ENCODE measurements at regions not wholly inside any gene's neighbourhood (a gene's known extent, or its start where the extent isn't known, plus 50 kb on each side); places are given as distances from the start of the nearest gene placed in this dataset.

DNA sequence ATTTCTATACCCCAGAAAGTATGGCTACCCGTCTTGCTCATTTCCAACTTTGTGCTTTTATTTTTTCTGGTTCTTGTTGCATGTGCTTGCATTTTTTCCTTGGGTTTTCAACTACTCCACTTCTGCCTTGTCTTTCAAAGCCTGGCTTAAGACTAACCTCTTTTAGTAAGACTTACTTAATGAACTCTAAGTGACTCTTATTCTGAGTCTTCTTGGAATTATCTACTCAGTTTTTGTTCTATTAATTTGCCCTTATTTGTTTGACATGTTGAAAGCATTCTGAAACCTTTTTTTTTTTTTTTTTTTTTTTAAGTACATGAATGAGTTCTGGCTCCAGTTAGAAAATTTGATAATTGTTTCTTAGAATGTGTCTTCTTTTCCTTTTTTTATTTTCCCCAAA is 74.8 kb downstream of the SLIT2 start:
- DNase-seq, result no peak
- Mint-ChIP-seq H3K9me3 (ENCODE audit: unreplicated experiment) (no peaks in the 10 kb centered on the region), H3K36me3 (ENCODE audit: unreplicated experiment) (no peaks in the 10 kb centered on the region), H3K27me3 (ENCODE audit: unreplicated experiment) (no peaks in the 10 kb centered on the region), H3K4me3 (ENCODE audit: unreplicated experiment) (no peak overlapping the region), H3K27ac (ENCODE audit: unreplicated experiment) (no peak overlapping the region), H3K4me1 (ENCODE audit: low read depth, unreplicated experiment) (peaks cover 8% of the 10 kb centered on the region)
- TF ChIP-seq CTCF (IDR thresholded peaks at IDR 0.05; ENCODE audit: partially characterized antibody, unreplicated experiment), result no peak

GRCh38 chr4:20326977-20327376 is 75.3 kb downstream of the SLIT2 start:
- no peak overlapping the region for H3K27ac Mint-ChIP-seq (ENCODE audit: unreplicated experiment)
- H3K36me3 Mint-ChIP-seq (ENCODE audit: unreplicated experiment), result no peaks in the 10 kb centered on the region
- H3K4me3 Mint-ChIP-seq (ENCODE audit: unreplicated experiment), result no peak overlapping the region
- no peak for DNase-seq
- no peaks in the 10 kb centered on the region for H3K9me3 Mint-ChIP-seq (ENCODE audit: unreplicated experiment)
- peaks cover 8% of the 10 kb centered on the region for H3K4me1 Mint-ChIP-seq (ENCODE audit: low read depth, unreplicated experiment)
- TF ChIP-seq CTCF (IDR thresholded peaks at IDR 0.05; ENCODE audit: partially characterized antibody, unreplicated experiment), result no peak
- no peaks in the 10 kb centered on the region for H3K27me3 Mint-ChIP-seq (ENCODE audit: unreplicated experiment)

- no peaks in the 10 kb centered on the region for H3K27me3 Mint-ChIP-seq (ENCODE audit: unreplicated experiment)
- TF ChIP-seq CTCF (IDR thresholded peaks at IDR 0.05; ENCODE audit: partially characterized antibody, unreplicated experiment), result no peak
- no peak overlapping the region for H3K27ac Mint-ChIP-seq (ENCODE audit: unreplicated experiment)
- peaks cover 8% of the 10 kb centered on the region for H3K4me1 Mint-ChIP-seq (ENCODE audit: low read depth, unreplicated experiment)
- no peaks in the 10 kb centered on the region for H3K36me3 Mint-ChIP-seq (ENCODE audit: unreplicated experiment)
- DNase-seq, result no peak
- H3K9me3 Mint-ChIP-seq (ENCODE audit: unreplicated experiment), result no peaks in the 10 kb centered on the region
- H3K4me3 Mint-ChIP-seq (ENCODE audit: unreplicated experiment), result no peak overlapping the region
Observed at GRCh38 chr4:20327808-20328207, 76.1 kb downstream of the SLIT2 start.

GRCh38 chr4:20331642-20332041 is 79.9 kb downstream of the SLIT2 start:
- no peak overlapping the region for H3K4me3 Mint-ChIP-seq (ENCODE audit: unreplicated experiment)
- H3K27ac Mint-ChIP-seq (ENCODE audit: unreplicated experiment), result no peak overlapping the region
- no peak for DNase-seq
- H3K27me3 Mint-ChIP-seq (ENCODE audit: unreplicated experiment), result no peaks in the 10 kb centered on the region
- no peak for TF ChIP-seq CTCF (IDR thresholded peaks at IDR 0.05; ENCODE audit: partially characterized antibody, unreplicated experiment)
- peaks cover 15% of the 10 kb centered on the region for H3K4me1 Mint-ChIP-seq (ENCODE audit: low read depth, unreplicated experiment)
- peaks cover 2% of the 10 kb centered on the region for H3K9me3 Mint-ChIP-seq (ENCODE audit: unreplicated experiment)
- no peaks in the 10 kb centered on the region for H3K36me3 Mint-ChIP-seq (ENCODE audit: unreplicated experiment)

DNA sequence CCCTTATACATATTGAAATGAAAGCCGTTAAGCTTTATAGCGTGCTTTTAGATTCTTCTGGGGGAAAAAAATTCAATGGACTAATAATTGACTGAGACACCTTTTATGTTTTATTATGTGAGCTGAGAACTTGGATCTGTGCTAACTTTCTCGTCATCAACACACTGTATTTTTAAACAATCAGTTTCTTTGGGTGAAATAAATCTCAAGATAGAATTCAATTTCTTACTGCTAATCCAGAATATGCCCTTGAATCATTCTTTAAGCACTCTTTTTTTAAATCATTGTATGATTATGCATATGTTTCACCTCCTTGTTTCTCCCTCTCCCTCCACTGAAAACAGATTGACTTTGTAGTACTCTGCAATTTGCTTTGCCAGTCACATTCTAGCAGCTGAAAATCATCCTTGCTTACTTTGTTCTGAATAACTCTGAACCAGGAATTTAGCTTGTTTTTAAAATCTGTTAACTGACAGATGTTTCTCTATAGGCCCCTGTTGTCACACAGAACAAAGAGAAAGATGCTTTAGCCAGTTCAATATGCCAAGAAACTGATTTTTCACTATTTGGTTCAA is 81.5 kb downstream of the SLIT2 start:
- H3K27ac Mint-ChIP-seq (ENCODE audit: unreplicated experiment), result peak overlapping the region; percentile 93
- DNase-seq, result no peak
- peaks cover 2% of the 10 kb centered on the region for H3K9me3 Mint-ChIP-seq (ENCODE audit: unreplicated experiment)

More for the DNA sequence above, 81.5 kb downstream of the SLIT2 start:
- Mint-ChIP-seq H3K4me3 (ENCODE audit: unreplicated experiment) (no peak overlapping the region), H3K27me3 (ENCODE audit: unreplicated experiment) (no peaks in the 10 kb centered on the region), H3K36me3 (ENCODE audit: unreplicated experiment) (peaks cover 3% of the 10 kb centered on the region), H3K4me1 (ENCODE audit: low read depth, unreplicated experiment) (peaks cover 12% of the 10 kb centered on the region)
- no peak for TF ChIP-seq CTCF (IDR thresholded peaks at IDR 0.05; ENCODE audit: partially characterized antibody, unreplicated experiment)

Data from glutamatergic neuron (in vitro differentiated cells).